Brain microvascular endothelial cell (primary cell): ENCODE measurements at regions not wholly inside any gene's neighbourhood (a gene's known extent, or its start where the extent isn't known, plus 50 kb on each side); places are given as distances from the start of the nearest gene placed in this dataset.

Source experiments
- DNase-seq: peaks from one replicate; pipeline ENCODE4 v3.0.0-alpha.2; 2020
- H3K27ac ChIP-seq: fragments of 250-450 bp; sonication (Bioruptor Pico); 2 replicates; pipeline ENCODE4 v1.5.1; 2020; ENCODE audit warnings: mild to moderate bottlenecking, moderate library complexity
- H3K27me3 ChIP-seq: fragments of 250-450 bp; sonication (Bioruptor Pico); replicated peaks from 2 replicates; pipeline ENCODE4 v1.5.1; 2020; ENCODE audit warnings: mild to moderate bottlenecking
- H3K36me3 ChIP-seq: fragments of 250-450 bp; sonication (Bioruptor Pico); replicated peaks from 2 replicates; pipeline ENCODE4 v1.5.1; 2020; ENCODE audit warnings: mild to moderate bottlenecking
- H3K4me3 ChIP-seq: 2 replicates; pipeline ENCODE4 v1.5.1; 2011; ENCODE audit warnings: low read depth, mild to moderate bottlenecking, control low read depth, low read length, moderate library complexity
- CTCF ChIP-seq: IDR thresholded peaks from 2 replicates; pipeline ENCODE4 v1.5.1; 2011; ENCODE audit warnings: low read depth, mild to moderate bottlenecking, moderate library complexity, low read length, control low read depth, inconsistent platforms; ENCODE audit errors: missing control alignments
- in situ Hi-C: cut with HindIII; loops from 2 replicates; pipeline ENCODE4 v1.10.0; 2017; ENCODE audit warnings: low sequenced_read_pairs, low pct_ligation_motif_present

- H3K36me3 ChIP-seq: no peaks in the 10 kb centered on the region
- no peak for TF ChIP-seq CTCF
These were observed 254.9 kb upstream of the NCKAP5 start for GRCh38 chr2:133823226-133823550.

GRCh38 chr2:133824869-133825268 is 256.6 kb upstream of the NCKAP5 start:
- Histone ChIP-seq H3K27ac (no peak overlapping the region), H3K27me3 (no peaks in the 10 kb centered on the region), H3K36me3 (no peaks in the 10 kb centered on the region), H3K4me3 (no peak overlapping the region)
- in situ Hi-C loops: no loop called here
- TF ChIP-seq CTCF: no peak
- no peak for DNase-seq

More at GRCh38 chr2:133823226-133823550, 254.9 kb upstream of the NCKAP5 start:
- Histone ChIP-seq H3K27me3 (no peaks in the 10 kb centered on the region), H3K27ac (no peak overlapping the region), H3K4me3 (no peak overlapping the region)
- in situ Hi-C loops: no loop called here
- no peak for DNase-seq

GRCh38 chr2:133825778-133826177 is 257.5 kb upstream of the NCKAP5 start:
- H3K27me3 ChIP-seq: no peaks in the 10 kb centered on the region
- H3K4me3 ChIP-seq: no peak overlapping the region
- in situ Hi-C loops: no loop called here
- no peak for TF ChIP-seq CTCF
- DNase-seq: no peak
- H3K27ac ChIP-seq: no peak overlapping the region
- H3K36me3 ChIP-seq: no peaks in the 10 kb centered on the region

- Histone ChIP-seq H3K27me3 (no peaks in the 10 kb centered on the region), H3K4me3 (no peak overlapping the region), H3K36me3 (no peaks in the 10 kb centered on the region), H3K27ac (no peak overlapping the region)
- TF ChIP-seq CTCF: no peak
- no peak for DNase-seq
- in situ Hi-C loops: no loop called here
These were observed 260.6 kb upstream of the NCKAP5 start for GRCh38 chr2:133828913-133829312.

- DNase-seq: no peak
- Histone ChIP-seq H3K36me3 (no peaks in the 10 kb centered on the region), H3K4me3 (no peak overlapping the region), H3K27me3 (no peaks in the 10 kb centered on the region), H3K27ac (no peak overlapping the region)
- in situ Hi-C loops: no loop called here
- no peak for TF ChIP-seq CTCF
These were observed 261.3 kb upstream of the NCKAP5 start for GRCh38 chr2:133829450-133830020.

- H3K4me3 ChIP-seq: no peak overlapping the region
- DNase-seq: no peak
- no peak for TF ChIP-seq CTCF
- in situ Hi-C loops: no loop called here
- no peak overlapping the region for H3K27ac ChIP-seq
- no peaks in the 10 kb centered on the region for H3K36me3 ChIP-seq
- H3K27me3 ChIP-seq: no peaks in the 10 kb centered on the region
These were observed 265.5 kb upstream of the NCKAP5 start for GRCh38 chr2:133833746-133834145.
